BE2C (cell line): ENCODE measurements at regions not wholly inside any gene's neighbourhood (a gene's known extent, or its start where the extent isn't known, plus 50 kb on each side); places are given as distances from the start of the nearest gene placed in this dataset.

ENCODE experiments used
- DNase-seq: peaks from one replicate; pipeline ENCODE4 v3.0.0-alpha.2; 2020
- H3K27me3 ChIP-seq: fragments of 250-450 bp; sonication (Bioruptor Pico); 2 replicates; pipeline ENCODE4 v1.5.1; 2020; ENCODE audit warnings: mild to moderate bottlenecking
- H3K36me3 ChIP-seq: fragments of 250-450 bp; sonication (Bioruptor Pico); 2 replicates; pipeline ENCODE4 v1.5.1; 2020; ENCODE audit warnings: mild to moderate bottlenecking
- H3K4me1 ChIP-seq: fragments of 250-450 bp; sonication (Bioruptor Pico); 2 replicates; pipeline ENCODE4 v1.5.1; 2020
- H3K4me3 ChIP-seq: 2 replicates; pipeline ENCODE4 v1.5.1; 2011; ENCODE audit warnings: low read depth, low read length
- H3K9me3 ChIP-seq: fragments of 250-450 bp; sonication (Bioruptor Pico); 2 replicates; pipeline ENCODE4 v1.5.1; 2020
- TF ChIP-seq, protein P1 (sequence below): IDR thresholded peaks from 2 replicates; pipeline ENCODE4 v1.5.1; 2012; ENCODE audit warnings: mild to moderate bottlenecking, low read depth, low read length

DNA sequence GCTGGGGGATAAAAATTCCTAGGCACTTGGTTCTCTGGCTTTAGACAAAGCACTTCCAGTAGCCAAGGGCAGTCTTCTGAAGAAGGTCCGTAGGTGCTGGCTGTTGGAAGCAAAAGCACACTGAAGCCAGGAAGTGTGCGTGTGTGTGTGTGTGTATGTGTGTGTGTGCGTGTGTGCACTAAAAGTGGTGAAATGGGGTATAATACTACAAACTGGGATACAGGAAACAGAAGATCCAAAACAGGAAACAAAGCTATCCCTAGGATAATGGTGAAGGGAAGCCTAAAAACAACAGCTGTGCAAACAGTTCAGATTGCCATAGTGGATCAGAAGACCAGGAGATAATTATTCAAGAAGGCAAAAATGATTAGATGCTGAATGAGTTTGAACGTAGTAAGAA is 103.4 kb downstream of the IL20RB start:
- DNase-seq = no peak
- Histone ChIP-seq H3K9me3 (no peaks in the 10 kb centered on the region), H3K27me3 (peaks cover 30% of the 10 kb centered on the region), H3K4me1 (no peaks in the 10 kb centered on the region), H3K36me3 (no peaks in the 10 kb centered on the region), H3K4me3 (no peak overlapping the region)
- TF ChIP-seq, protein P1, sequence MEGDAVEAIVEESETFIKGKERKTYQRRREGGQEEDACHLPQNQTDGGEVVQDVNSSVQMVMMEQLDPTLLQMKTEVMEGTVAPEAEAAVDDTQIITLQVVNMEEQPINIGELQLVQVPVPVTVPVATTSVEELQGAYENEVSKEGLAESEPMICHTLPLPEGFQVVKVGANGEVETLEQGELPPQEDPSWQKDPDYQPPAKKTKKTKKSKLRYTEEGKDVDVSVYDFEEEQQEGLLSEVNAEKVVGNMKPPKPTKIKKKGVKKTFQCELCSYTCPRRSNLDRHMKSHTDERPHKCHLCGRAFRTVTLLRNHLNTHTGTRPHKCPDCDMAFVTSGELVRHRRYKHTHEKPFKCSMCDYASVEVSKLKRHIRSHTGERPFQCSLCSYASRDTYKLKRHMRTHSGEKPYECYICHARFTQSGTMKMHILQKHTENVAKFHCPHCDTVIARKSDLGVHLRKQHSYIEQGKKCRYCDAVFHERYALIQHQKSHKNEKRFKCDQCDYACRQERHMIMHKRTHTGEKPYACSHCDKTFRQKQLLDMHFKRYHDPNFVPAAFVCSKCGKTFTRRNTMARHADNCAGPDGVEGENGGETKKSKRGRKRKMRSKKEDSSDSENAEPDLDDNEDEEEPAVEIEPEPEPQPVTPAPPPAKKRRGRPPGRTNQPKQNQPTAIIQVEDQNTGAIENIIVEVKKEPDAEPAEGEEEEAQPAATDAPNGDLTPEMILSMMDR = no peak

DNA sequence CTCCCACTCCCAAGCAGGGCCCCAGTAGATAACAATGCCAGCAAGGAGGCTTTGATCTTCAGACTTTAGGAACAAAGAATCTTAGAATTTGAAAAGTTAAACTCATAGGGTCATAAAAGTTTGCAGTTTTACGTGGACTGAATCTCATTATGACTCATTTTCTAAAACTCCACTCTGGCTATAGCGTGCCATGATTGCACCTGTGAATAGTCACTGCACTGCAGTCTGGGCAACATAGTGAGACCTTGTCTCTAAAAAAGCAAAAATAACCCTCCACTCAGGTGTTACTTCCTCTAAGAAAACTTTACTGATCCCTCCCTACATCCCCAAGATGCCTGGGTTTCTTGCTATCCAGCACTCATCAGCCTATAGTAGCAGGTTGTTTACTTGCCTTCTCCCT is 104.5 kb downstream of the IL20RB start:
- DNase-seq = no peak
- Histone ChIP-seq H3K36me3 (no peaks in the 10 kb centered on the region), H3K9me3 (no peaks in the 10 kb centered on the region), H3K4me1 (no peaks in the 10 kb centered on the region), H3K4me3 (no peak overlapping the region), H3K27me3 (peaks cover 30% of the 10 kb centered on the region)
- TF ChIP-seq, protein P1 = no peak

DNA sequence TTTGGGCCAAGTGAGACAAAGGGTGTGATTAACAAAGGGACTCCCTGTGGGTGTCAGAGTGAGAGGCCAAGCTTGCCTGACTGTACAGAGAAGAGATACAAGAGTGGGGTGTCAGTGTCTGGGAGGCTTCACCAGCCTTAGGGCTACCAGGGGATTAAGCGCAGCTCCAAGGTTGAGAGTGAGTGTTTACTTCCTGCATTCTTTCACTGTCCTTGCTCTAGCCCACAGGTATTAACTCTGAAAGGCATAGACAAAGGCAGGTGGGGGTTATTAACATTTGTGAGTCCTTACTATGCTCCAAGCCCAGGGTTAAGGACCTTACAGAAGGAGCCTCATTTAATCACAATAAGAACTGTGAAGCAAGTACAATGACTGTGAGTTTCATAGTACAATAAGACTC is 107.6 kb downstream of the IL20RB start:
- H3K4me3 ChIP-seq = no peak overlapping the region
- TF ChIP-seq, protein P1 = no peak
- H3K36me3 ChIP-seq = no peaks in the 10 kb centered on the region
- H3K9me3 ChIP-seq = no peaks in the 10 kb centered on the region
- peaks cover 26% of the 10 kb centered on the region for H3K27me3 ChIP-seq
- no peaks in the 10 kb centered on the region for H3K4me1 ChIP-seq
- no peak for DNase-seq

DNA sequence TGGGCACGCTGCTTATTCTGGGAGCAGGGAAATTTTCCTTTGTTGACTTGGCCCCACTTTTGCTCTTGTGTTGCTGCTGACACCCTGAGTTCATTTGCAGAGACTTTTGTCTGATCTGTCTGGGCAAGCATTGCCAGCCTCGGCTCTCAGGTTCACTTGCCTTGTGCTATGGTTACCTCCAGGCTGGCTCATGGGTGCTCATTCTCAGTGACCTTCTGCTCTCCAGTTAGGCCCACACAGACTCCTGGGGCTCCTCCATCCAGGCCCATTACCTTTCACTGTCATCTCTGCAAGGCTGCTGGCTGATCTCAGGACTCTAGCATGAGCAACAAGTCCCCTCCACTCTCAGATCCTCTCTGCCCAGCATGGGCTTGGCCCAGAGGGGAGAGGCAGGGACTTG is 108.3 kb downstream of the IL20RB start:
- H3K27me3 ChIP-seq = peaks cover 25% of the 10 kb centered on the region
- no peaks in the 10 kb centered on the region for H3K36me3 ChIP-seq
- H3K4me3 ChIP-seq = no peak overlapping the region
- H3K4me1 ChIP-seq = no peaks in the 10 kb centered on the region
- no peaks in the 10 kb centered on the region for H3K9me3 ChIP-seq
- TF ChIP-seq, protein P1 = no peak
- no peak for DNase-seq

DNA sequence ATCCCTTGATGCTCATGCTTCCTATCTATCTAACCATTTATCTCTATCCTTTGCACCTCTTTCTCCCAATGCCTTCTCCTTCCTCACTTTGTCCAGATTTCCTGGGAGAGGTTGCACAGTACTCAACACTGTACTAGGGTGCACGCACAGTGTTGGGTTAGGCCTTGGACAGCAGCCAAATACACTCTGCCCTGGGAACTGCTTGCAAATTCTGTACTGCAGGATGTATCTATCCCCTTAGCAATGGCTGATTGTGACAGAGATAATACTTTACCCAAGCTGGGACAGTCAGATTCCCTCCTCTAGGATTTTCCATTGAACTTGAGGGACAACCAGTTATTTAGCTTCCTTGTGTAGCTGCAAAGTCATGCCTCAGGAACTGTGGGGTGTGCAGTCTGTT is 113.3 kb downstream of the IL20RB start:
- H3K36me3 ChIP-seq = no peaks in the 10 kb centered on the region
- no peak overlapping the region for H3K4me3 ChIP-seq
- DNase-seq = no peak
- no peaks in the 10 kb centered on the region for H3K27me3 ChIP-seq
- TF ChIP-seq, protein P1 = no peak
- H3K4me1 ChIP-seq = no peaks in the 10 kb centered on the region
- H3K9me3 ChIP-seq = no peaks in the 10 kb centered on the region

DNA sequence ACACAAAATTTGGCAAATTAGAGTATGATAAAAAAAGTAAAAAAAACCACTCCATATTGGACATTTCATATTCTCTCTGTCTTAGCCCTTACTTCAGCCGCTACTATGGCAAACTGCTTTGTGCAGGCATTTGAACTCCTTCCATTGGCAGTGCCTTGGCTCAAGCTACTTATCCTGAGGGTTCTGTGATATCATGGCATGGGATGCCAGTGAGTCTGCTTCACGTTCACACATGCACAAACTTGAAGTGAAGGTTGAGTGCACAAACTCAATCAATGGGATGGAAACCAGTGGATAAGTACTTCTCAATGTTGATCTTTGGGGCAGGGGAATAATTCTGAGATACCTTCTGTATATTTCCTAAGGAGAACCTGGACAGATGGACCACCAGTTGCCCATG is 117.2 kb downstream of the IL20RB start:
- H3K9me3 ChIP-seq = no peaks in the 10 kb centered on the region
- H3K36me3 ChIP-seq = no peaks in the 10 kb centered on the region
- DNase-seq = no peak
- H3K4me1 ChIP-seq = no peaks in the 10 kb centered on the region
- H3K4me3 ChIP-seq = no peak overlapping the region
- H3K27me3 ChIP-seq = peaks cover 12% of the 10 kb centered on the region; the same call in 1 of the 2 replicates
- TF ChIP-seq, protein P1 = no peak
